NCI-H69 (cell line): ENCODE measurements at regions not wholly inside any gene's neighbourhood (a gene's known extent, or its start where the extent isn't known, plus 50 kb on each side); places are given as distances from the start of the nearest gene placed in this dataset.
"Not testable (repeated sequence)": the region's sequence is repeated elsewhere in the genome, so short reads cannot be mapped to it uniquely, and the experiment has no call there.

Experiments used
- DNase-seq: peaks from one replicate; lab custom pipeline; 2025; lab: John Stamatoyannopoulos, UW

DNA sequence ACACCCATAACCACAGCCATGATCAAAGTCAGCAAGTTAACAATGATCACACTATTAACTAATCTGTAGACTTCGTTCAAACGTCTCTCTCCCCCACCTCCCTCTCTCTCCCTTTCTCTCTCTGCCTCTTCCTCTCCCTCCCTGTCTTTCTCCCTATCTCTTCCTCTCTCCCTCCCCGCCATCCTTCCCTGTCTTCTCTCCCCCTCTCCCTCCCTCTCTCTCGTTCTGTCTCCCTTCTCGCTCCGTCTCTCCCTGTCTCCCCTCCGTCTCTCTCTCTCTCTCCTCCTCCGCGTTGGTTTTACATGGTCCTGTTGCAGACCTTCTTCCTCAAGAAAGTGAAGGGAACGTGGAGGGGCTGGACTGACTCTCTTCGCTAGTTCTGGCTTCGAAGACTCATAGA, 308.9 kb upstream of the FOXQ1 start:
- no peak for DNase-seq

- DNase-seq: no peak
Observed at GRCh38 chr6:1001655-1002349, 308.9 kb upstream of the EXOC2 start.

DNA sequence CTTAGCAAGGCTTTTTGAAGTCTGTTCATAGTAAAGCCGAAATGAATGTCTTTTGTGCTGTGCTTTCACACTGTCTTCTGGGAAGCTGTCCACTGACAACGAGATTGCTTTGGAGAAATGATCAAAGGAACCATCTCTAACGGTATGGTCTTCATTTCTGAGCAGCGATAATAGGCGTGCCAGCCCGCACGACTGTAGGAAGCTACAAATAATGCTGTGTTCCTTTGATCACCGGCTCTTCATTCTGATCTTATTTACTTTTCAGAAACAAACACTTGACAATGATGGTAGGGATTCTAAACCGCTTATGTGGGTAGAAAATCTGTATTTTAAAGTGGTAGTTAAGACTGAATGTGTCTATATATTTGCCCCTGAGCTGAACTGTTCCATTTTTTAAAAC, 306.6 kb upstream of the EXOC2 start:
- no peak for DNase-seq

- DNase-seq: no peak
Observed at GRCh38 chr6:998551-998950, 305.6 kb upstream of the EXOC2 start.

GRCh38 chr6:996271-996852, 303.4 kb upstream of the EXOC2 start:
- DNase-seq: no peak

DNA sequence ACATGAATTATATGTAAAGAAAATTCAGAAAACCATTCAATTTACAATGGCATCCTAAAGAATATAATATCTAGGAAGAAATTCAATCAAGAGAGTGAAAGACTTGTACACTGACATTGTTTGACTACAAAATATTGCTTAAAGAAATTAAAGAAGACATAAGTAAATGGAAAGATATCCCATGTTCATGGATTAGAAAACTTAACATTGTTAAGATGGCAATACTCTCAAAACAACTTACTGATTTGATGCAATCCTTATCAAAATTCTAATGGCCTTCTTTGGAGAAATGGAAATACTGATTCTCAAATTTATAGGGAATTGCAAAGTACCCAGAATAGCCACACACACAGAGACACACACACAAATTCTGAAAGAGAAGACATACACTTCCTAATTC, 298.3 kb upstream of the EXOC2 start:
- no peak for DNase-seq

- DNase-seq: no peak
Observed at GRCh38 chr6:984031-984430, 291.1 kb upstream of the EXOC2 start.

DNA sequence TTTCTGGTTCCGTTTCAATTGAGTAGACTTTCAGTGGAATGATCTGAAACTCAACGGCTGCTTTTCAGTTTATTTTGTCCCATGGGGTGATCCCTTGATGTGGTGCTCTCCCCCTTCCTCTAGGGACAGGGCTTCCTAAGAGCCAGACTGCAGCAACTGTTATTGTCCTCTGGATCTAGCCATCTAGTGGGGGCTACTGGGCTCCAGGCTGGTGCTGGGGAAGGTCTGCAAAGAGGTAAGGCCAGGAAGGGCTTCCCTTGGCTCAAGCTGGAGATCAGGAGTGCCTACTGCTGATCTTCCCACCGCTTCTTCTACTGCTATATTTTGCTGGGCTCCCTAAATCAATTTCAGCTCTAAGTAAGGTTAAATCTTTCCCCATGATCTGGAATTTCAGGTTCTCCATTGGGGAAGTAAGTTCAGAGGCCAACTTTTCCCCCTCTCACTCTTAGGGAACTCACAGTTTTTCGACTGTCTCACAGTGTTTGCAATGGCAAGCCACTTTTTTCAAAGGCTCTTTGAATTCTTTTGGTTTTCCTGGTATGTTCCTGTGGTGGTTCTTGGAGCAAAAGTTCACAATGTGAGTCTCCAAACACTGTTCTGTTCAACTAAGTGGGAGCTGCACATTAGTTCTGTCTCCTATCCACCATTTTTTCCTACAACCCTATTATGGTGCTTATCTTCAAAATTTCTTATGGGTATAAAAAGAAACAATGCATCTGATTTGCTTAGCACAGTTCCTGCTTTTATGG, 286.2 kb upstream of the EXOC2 start:
- DNase-seq: no peak

- not testable (repeated sequence) for DNase-seq
Observed at GRCh38 chr6:977226-977625, 284.3 kb upstream of the EXOC2 start.

DNA sequence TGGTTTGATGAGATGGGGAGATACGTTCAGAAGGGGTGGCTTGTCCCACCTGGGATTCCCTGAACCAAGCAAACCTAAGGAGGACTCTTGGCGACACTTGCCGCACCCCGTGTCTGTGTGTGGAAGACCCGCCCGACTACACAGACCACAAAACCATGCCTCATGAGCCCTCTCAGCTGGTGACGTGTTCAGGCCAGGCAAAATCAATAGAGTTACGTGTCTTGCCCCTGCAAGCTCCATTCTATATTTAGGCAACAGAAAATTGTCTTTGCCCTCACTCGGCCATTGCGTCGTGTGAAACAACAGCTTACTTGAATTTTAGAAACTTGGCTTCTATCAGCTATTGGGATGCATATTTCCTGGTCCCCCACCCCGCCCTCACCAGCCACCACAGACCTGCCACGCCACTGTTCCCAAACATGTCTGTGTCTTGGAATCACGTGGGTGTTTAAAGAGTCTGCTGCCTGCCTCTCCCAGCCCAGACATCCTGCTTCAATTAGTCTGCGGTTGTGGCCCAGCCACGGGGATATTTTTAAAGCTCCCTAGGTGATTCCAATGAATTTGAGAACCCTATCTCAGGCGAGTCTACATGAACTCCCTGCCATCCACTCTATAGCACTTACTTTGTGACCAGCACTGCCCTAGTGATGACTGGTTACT, 279.2 kb upstream of the EXOC2 start:
- DNase-seq: no peak

GRCh38 chr6:968791-969190, 275.9 kb upstream of the EXOC2 start:
- no peak for DNase-seq

DNA sequence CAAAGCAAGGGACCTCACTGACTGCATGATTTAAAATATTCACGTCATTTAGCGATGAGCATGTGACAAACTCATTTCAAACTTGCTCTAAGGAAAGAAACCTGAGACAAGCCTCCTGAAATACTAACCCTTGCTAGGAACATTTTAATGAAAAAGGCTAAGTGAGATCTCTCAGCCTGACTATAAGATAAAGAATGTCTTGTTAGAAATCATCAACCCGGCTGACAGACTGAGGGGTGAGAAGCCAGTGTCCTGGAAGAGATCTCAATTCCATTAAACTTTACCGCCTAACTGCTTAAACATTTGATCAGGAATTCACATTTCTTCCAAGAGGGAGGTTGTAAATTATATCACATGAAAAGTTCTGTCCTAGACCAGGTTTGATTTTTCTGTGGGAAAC, 274.8 kb upstream of the EXOC2 start:
- no peak for DNase-seq

GRCh38 chr6:965343-965742, 272.4 kb upstream of the EXOC2 start:
- no peak for DNase-seq

- no peak for DNase-seq
Observed at GRCh38 chr6:963456-963855, 270.5 kb upstream of the EXOC2 start.

GRCh38 chr6:961407-961960, 268.5 kb upstream of the EXOC2 start:
- DNase-seq: no peak

- no peak for DNase-seq
Observed at GRCh38 chr6:960356-960755, 267.4 kb upstream of the EXOC2 start.

DNA sequence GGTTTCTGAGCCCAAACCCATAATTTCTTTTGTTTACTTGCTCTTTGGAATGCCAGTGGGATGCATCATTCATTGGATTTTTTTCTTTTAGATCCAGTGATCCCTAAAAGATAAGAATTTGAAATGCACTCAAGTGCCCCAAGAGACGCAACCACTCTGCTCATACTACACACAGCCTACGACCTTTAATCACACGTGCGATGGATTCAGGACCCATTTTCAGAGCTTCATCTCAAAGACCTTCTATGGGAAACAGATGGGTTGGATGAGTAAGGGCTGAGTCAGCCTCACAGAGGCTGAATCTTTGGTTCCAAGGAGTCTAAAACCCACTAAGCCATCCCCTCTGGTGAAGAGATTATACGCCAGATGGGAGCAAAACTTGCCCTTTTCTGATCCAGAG, 265.5 kb upstream of the EXOC2 start:
- no peak for DNase-seq

DNA sequence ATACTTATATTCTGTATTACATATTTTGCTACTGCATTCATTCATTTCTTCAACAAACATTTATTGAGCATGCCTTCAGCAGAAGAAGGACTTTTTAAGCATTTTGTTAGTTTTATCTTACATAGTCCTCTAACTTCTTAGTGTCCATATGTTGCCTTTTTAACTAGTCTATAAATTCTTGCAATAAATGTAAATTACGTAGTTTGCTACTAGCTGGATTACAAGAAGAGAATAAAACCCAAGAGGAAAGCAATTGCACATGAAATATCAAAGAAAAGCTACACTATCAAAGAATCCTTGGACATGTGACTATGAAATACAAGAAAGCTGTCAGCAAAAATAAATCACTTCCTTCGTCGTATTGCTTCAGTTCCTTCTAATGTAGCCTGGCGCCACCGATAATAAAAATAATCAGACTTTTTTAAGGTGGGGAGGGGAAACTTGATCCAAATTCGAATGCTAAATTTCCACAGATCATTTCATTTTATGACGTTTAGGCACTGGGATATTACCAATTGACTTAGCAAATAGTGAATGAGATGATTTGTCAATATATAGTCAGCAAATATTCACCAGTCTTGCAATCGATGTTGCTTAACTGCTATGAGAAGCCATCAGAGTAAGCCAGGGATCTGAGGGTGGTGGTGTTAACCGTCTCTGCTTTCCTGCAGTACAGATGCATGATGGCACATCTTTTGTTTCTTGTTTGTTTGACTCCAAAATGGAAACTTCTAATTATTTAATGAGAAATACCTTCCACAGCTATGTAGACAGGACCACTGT, 258.7 kb upstream of the EXOC2 start:
- DNase-seq: no peak

GRCh38 chr6:947235-947934, 254.4 kb upstream of the EXOC2 start:
- DNase-seq: no peak

DNA sequence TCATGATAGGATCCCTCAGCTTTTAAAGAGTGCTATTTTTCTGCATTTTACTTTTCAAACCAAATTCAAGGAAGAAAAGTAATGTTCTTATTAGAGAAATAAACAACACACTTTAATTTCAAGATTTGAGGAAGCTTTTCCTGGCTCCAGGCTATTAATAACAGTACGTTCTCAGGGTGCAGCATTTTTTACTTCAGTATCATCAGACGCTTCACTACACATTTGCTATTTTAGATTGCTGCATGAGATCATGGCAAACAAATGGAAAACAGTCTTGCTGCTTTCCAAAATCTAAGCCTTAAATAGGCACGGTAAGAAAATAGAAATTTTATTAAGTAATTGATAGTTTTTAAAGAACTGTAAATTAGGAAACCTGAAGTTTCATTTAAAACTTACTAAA, 253.6 kb upstream of the EXOC2 start:
- no peak for DNase-seq
